Large intestine (tissue), 3 donors: ENCODE measurements at regions not wholly inside any gene's neighbourhood (a gene's known extent, or its start where the extent isn't known, plus 50 kb on each side); places are given as distances from the start of the nearest gene placed in this dataset.
A peak's percentile ranks its signal among the peaks of the same experiment; 100 is the strongest.

Experiments used
- DNase-seq, 2 donors: peaks; one replicate each; pipeline versions ENCODE4 v3.0.0 to v3.0.0-alpha.2; 2013
- H3K27ac ChIP-seq: one replicate; pipeline ENCODE4 v1.5.1; 2013; ENCODE audit warnings: low read length
- H3K27me3 ChIP-seq: 2 replicates; pipeline ENCODE4 v1.6.1; 2013; ENCODE audit warnings: low read length; ENCODE audit not compliant: control insufficient read depth, insufficient read depth
- H3K36me3 ChIP-seq: 2 replicates; pipeline ENCODE4 v1.6.1; 2013; ENCODE audit warnings: low read length; ENCODE audit not compliant: control insufficient read depth, insufficient read depth
- H3K4me1 ChIP-seq: one replicate; pipeline ENCODE4 v1.6.1; 2013; ENCODE audit warnings: low read length; ENCODE audit not compliant: control insufficient read depth, insufficient read depth
- H3K4me3 ChIP-seq: one replicate; pipeline ENCODE4 v1.5.1; 2013; ENCODE audit warnings: low read length
- H3K9me3 ChIP-seq: one replicate; pipeline ENCODE4 v1.6.1; 2013; ENCODE audit warnings: mild to moderate bottlenecking, low read depth, low read length, moderate library complexity; ENCODE audit not compliant: control insufficient read depth
- WGBS: methylation state at CpG from one replicate; pipeline ENCODE4 v1.1.5; 2013; ENCODE audit warnings: low lambda C conversion rate; ENCODE audit not compliant: insufficient coverage; 5-methylcytosine and 5-hydroxymethylcytosine counted together

- peaks cover 28% of the 10 kb centered on the region for H3K4me1 ChIP-seq
- H3K27ac ChIP-seq, result peak overlapping the region; percentile 64
- peak in 1 of 2 donors; percentile 32 for DNase-seq
- no peaks in the 10 kb centered on the region for H3K36me3 ChIP-seq
- no peak overlapping the region for H3K4me3 ChIP-seq
- no peaks in the 10 kb centered on the region for H3K27me3 ChIP-seq
- WGBS, result 80% methylated on average over 1 of the region's 9 CpGs
- no peaks in the 10 kb centered on the region for H3K9me3 ChIP-seq
These were observed 126.7 kb downstream of the GADD45G start for GRCh38 chr9:89731262-89732182.

- peak; percentile 59 to 83 for DNase-seq
- H3K4me3 ChIP-seq, result no peak overlapping the region
- H3K27me3 ChIP-seq, result no peaks in the 10 kb centered on the region
- H3K36me3 ChIP-seq, result no peaks in the 10 kb centered on the region
- H3K4me1 ChIP-seq, result peaks cover 28% of the 10 kb centered on the region
- WGBS, result 25% methylated on average over 2 of the region's 5 CpGs
- no peaks in the 10 kb centered on the region for H3K9me3 ChIP-seq
- H3K27ac ChIP-seq, result peak overlapping the region; percentile 64
These were observed 127.6 kb downstream of the GADD45G start for GRCh38 chr9:89732295-89732938.

GRCh38 chr9:89732939-89733324 lies 128.1 kb downstream of the GADD45G start:
- no peak overlapping the region for H3K4me3 ChIP-seq
- H3K36me3 ChIP-seq, result no peaks in the 10 kb centered on the region
- no peaks in the 10 kb centered on the region for H3K27me3 ChIP-seq
- H3K27ac ChIP-seq, result no peak overlapping the region
- DNase-seq, result no peak
- H3K9me3 ChIP-seq, result no peaks in the 10 kb centered on the region
- peaks cover 28% of the 10 kb centered on the region for H3K4me1 ChIP-seq
- no CpG with 5 or more reads among the region's 2 CpGs for WGBS

DNA sequence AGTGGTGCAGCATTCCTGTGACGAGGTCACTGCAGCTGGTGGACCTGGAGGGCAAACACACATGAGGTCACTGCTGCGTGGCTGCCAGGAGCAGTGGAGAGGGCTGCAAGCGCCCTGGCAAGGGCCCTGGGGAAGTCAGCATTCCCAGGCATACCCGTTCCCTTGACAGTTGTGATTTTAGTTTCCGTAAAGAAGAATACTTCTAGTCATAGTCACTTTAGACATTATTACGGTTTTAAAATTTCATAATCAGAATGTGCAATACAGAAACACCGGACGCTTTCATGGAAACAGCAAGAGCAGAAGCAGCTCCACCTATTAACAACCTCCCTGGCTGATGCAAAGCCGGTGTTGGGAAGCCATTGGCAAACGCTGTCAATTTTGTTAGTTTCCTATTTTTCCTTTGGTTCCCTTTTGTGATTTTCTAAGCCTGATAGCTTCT lies 129.8 kb downstream of the GADD45G start:
- no peaks in the 10 kb centered on the region for H3K27me3 ChIP-seq
- no peaks in the 10 kb centered on the region for H3K36me3 ChIP-seq
- no peak overlapping the region for H3K4me3 ChIP-seq
- H3K9me3 ChIP-seq, result no peaks in the 10 kb centered on the region
- 60% methylated on average over 1 of the region's 10 CpGs for WGBS
- H3K27ac ChIP-seq, result no peak overlapping the region
- peaks cover 28% of the 10 kb centered on the region for H3K4me1 ChIP-seq
- DNase-seq, result no peak

GRCh38 chr9:89738137-89738932 lies 133.5 kb downstream of the GADD45G start:
- no CpG with 5 or more reads among the region's 11 CpGs for WGBS
- Histone ChIP-seq H3K27ac (no peak overlapping the region), H3K4me1 (no peaks in the 10 kb centered on the region), H3K4me3 (no peak overlapping the region), H3K36me3 (no peaks in the 10 kb centered on the region), H3K27me3 (no peaks in the 10 kb centered on the region), H3K9me3 (no peaks in the 10 kb centered on the region)
- DNase-seq, result peak in 1 of 2 donors; percentile 34

GRCh38 chr9:89739511-89739910 lies 134.7 kb downstream of the GADD45G start:
- Histone ChIP-seq H3K4me1 (peaks cover 7% of the 10 kb centered on the region), H3K9me3 (no peaks in the 10 kb centered on the region), H3K36me3 (no peaks in the 10 kb centered on the region), H3K27ac (no peak overlapping the region), H3K4me3 (no peak overlapping the region), H3K27me3 (no peaks in the 10 kb centered on the region)
- no CpG with 5 or more reads among the region's 4 CpGs for WGBS
- DNase-seq, result no peak

DNA sequence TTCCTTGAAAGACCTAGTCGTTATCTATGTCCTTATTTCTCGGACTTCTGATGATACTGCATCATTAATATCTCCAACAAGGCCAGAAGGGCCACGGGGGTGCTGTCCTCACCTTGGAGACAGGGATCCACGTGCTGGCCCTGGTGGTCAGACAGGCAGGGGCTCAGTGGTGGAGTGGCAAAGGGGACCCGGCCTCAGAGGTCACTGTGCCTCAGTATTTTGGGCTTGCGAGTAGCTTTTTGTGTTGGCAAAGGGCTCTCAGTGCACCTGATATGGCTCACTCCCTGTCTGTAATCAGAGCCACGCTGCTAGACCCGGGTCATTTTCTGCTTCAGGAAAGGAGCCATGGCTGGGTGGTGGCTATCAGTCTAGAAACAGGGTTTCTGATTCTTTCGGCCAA lies 135.1 kb downstream of the GADD45G start:
- no peaks in the 10 kb centered on the region for H3K27me3 ChIP-seq
- no peaks in the 10 kb centered on the region for H3K9me3 ChIP-seq
- H3K4me1 ChIP-seq, result peaks cover 7% of the 10 kb centered on the region
- H3K27ac ChIP-seq, result no peak overlapping the region
- no peaks in the 10 kb centered on the region for H3K36me3 ChIP-seq
- WGBS, result no CpG with 5 or more reads among the region's 9 CpGs
- H3K4me3 ChIP-seq, result no peak overlapping the region
- DNase-seq, result no peak

- Histone ChIP-seq H3K27ac (no peak overlapping the region), H3K4me3 (no peak overlapping the region), H3K4me1 (peaks cover 7% of the 10 kb centered on the region), H3K36me3 (no peaks in the 10 kb centered on the region), H3K9me3 (no peaks in the 10 kb centered on the region), H3K27me3 (no peaks in the 10 kb centered on the region)
- peak in 1 of 2 donors; percentile 37 for DNase-seq
- WGBS, result no CpG with 5 or more reads among the region's 8 CpGs
These were observed 135.9 kb downstream of the GADD45G start for GRCh38 chr9:89740722-89741121.

GRCh38 chr9:89742660-89743059 lies 137.8 kb downstream of the GADD45G start:
- no peaks in the 10 kb centered on the region for H3K9me3 ChIP-seq
- H3K4me3 ChIP-seq, result no peak overlapping the region
- peaks cover 7% of the 10 kb centered on the region for H3K4me1 ChIP-seq
- no peak for DNase-seq
- no peaks in the 10 kb centered on the region for H3K27me3 ChIP-seq
- no peaks in the 10 kb centered on the region for H3K36me3 ChIP-seq
- H3K27ac ChIP-seq, result no peak overlapping the region
- 80% methylated on average over 1 of the region's 6 CpGs for WGBS

- WGBS, result no CpG with 5 or more reads among the region's 5 CpGs
- no peaks in the 10 kb centered on the region for H3K27me3 ChIP-seq
- H3K4me3 ChIP-seq, result no peak overlapping the region
- DNase-seq, result no peak
- no peak overlapping the region for H3K27ac ChIP-seq
- H3K9me3 ChIP-seq, result no peaks in the 10 kb centered on the region
- peaks cover 7% of the 10 kb centered on the region for H3K4me1 ChIP-seq
- H3K36me3 ChIP-seq, result no peaks in the 10 kb centered on the region
These were observed 138.4 kb downstream of the GADD45G start for GRCh38 chr9:89743216-89743572.
